Neural crest cell (in vitro differentiated cells): ENCODE measurements at regions not wholly inside any gene's neighbourhood (a gene's known extent, or its start where the extent isn't known, plus 50 kb on each side); places are given as distances from the start of the nearest gene placed in this dataset.

Source experiments
- DNase-seq: peaks from one replicate; pipeline ENCODE4 v3.0.0; 2021; ENCODE audit warnings: low read depth, mixed read lengths, low spot score
- H3K27ac Mint-ChIP-seq: one replicate; pipeline ENCODE4 v1.8.0; 2021; ENCODE audit warnings: mild to moderate bottlenecking, mixed read lengths; ENCODE audit not compliant: unreplicated experiment
- H3K27me3 Mint-ChIP-seq: 2 replicates; pipeline ENCODE4 v1.8.0; 2021; ENCODE audit warnings: low read depth, mild to moderate bottlenecking, mixed read lengths
- H3K36me3 Mint-ChIP-seq: 2 replicates; pipeline ENCODE4 v1.8.0; 2021; ENCODE audit warnings: low read depth, mild to moderate bottlenecking, mixed read lengths
- H3K4me1 Mint-ChIP-seq: 2 replicates; pipeline ENCODE4 v1.8.0; 2021; ENCODE audit warnings: mixed read lengths
- H3K4me3 Mint-ChIP-seq: one replicate; pipeline ENCODE4 v1.8.0; 2021; ENCODE audit warnings: mild to moderate bottlenecking, mixed read lengths
- H3K9me3 Mint-ChIP-seq: 2 replicates; pipeline ENCODE4 v1.8.0; 2021; ENCODE audit warnings: mixed read lengths
- TF ChIP-seq, protein P1 (sequence below): fragments of 200-600 bp; sonication (generic); conservative IDR thresholded peaks from 2 replicates; pipeline ENCODE4 v1.5.0; 2021; ENCODE audit warnings: antibody characterized with exemption, mild to moderate bottlenecking

DNA sequence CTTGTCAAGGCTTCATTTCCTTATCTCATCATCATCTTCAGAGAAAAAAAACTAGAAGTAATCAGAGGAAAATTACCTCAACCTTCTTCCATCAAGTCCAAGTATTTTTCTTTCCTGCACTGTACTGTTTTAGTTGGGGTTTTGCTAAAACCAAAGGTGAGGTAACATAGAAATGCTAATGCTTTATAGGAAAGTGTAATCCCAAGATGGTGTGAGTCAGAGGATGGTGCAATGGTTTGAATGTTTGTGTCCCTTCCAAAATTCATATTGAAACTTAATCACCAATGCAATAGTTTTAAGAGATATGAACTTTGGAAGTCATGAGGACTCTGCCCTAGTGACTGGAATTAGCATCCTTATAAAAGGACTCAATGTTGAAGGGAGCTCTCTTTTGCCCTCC is 79.5 kb downstream of the KBTBD8 start:
- Mint-ChIP-seq H3K4me1 (peaks cover 6% of the 10 kb centered on the region), H3K9me3 (no peaks in the 10 kb centered on the region), H3K27ac (no peak overlapping the region), H3K27me3 (no peaks in the 10 kb centered on the region), H3K4me3 (no peak overlapping the region), H3K36me3 (no peaks in the 10 kb centered on the region)
- TF ChIP-seq, protein P1, sequence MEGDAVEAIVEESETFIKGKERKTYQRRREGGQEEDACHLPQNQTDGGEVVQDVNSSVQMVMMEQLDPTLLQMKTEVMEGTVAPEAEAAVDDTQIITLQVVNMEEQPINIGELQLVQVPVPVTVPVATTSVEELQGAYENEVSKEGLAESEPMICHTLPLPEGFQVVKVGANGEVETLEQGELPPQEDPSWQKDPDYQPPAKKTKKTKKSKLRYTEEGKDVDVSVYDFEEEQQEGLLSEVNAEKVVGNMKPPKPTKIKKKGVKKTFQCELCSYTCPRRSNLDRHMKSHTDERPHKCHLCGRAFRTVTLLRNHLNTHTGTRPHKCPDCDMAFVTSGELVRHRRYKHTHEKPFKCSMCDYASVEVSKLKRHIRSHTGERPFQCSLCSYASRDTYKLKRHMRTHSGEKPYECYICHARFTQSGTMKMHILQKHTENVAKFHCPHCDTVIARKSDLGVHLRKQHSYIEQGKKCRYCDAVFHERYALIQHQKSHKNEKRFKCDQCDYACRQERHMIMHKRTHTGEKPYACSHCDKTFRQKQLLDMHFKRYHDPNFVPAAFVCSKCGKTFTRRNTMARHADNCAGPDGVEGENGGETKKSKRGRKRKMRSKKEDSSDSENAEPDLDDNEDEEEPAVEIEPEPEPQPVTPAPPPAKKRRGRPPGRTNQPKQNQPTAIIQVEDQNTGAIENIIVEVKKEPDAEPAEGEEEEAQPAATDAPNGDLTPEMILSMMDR = no peak
- no peak for DNase-seq

DNA sequence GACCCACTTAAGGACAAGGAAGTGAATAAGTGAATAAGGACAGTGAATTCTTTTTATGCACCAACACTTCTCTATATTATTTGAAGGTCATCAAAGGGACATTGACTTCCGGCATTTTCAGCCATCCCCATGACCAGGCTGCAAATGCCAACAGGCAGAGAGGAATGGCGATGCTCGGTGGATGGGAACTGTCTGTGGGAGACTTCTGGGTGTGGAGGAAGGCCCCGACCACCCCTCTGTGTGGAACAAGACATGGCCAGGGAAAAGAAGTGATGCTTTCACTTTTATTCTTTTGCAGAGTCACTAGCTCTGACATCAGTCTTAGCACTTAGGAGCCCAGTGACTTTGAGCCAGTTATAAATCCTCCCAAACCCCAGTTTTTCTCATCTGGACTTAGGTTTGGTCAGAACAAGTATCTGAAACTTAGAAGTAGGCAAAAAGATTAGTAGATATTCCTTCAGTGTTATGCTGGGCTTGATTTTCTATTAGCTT is 84.5 kb downstream of the KBTBD8 start:
- Mint-ChIP-seq H3K4me3 (no peak overlapping the region), H3K9me3 (peaks cover 13% of the 10 kb centered on the region), H3K36me3 (peaks cover 2% of the 10 kb centered on the region), H3K27me3 (no peaks in the 10 kb centered on the region), H3K27ac (no peak overlapping the region), H3K4me1 (no peaks in the 10 kb centered on the region)
- TF ChIP-seq, protein P1 = no peak
- DNase-seq = no peak

DNA sequence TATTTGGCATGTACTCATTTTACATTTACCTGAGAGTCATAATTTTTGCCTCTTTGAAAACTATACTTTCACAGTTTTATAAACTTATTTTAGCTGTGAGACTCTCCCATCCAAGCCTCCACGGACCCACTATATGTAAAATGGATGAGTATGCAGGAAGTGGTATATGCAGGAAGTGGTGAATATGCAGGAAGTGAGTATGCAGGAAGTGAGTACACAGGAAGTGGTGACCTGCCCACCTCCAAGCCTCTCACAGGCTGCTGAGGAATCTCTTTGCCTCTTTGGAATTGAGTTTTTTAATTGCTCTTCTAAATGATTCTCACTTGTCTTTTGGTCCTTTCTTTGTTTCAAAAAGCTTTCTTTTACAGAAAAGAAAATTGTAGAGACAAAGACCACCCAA is 85.2 kb downstream of the KBTBD8 start:
- TF ChIP-seq, protein P1 = no peak
- Mint-ChIP-seq H3K27me3 (no peaks in the 10 kb centered on the region), H3K9me3 (peaks cover 17% of the 10 kb centered on the region), H3K36me3 (peaks cover 4% of the 10 kb centered on the region), H3K27ac (no peak overlapping the region), H3K4me3 (no peak overlapping the region), H3K4me1 (no peaks in the 10 kb centered on the region)
- no peak for DNase-seq

DNA sequence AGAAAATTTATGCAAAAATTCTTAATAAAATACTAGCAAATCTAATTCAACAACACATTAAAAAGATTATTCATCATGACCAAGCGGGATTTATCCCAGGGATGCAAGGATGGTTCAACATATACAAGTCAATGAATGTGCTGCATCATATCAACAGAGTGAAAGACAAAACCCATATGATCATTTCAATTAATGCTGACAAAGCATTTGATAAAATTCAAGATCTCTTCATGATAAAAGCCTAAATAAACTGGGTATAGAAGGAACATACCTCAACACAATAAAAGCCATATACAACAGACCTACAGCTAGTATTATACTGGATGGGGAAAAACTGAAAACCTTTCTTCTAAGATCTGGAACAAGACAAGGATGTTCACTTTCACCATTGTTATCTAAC is 89.7 kb downstream of the KBTBD8 start:
- Mint-ChIP-seq H3K27ac (no peak overlapping the region), H3K9me3 (peaks cover 17% of the 10 kb centered on the region), H3K36me3 (peaks cover 4% of the 10 kb centered on the region), H3K4me3 (no peak overlapping the region), H3K4me1 (no peaks in the 10 kb centered on the region), H3K27me3 (no peaks in the 10 kb centered on the region)
- TF ChIP-seq, protein P1 = no peak
- DNase-seq = no peak

DNA sequence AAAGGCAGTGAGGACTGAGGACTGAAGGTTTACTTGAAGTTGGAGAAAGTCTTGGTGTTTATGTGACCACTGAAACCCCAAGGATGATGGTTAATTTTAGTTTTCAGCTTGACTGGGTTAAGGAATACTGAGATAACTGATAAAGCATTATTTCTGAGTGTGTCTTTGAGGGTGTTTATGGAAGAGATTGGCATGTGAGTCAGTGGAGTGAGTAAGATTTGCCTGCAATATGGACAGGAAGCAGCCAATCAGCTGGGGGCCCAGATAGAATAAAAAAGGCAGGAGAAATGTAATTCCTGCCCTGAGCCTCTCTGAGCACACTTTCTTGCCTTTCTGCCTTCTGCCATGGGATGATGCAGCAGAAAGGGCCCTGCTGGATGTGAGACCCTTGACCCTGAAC is 92.4 kb downstream of the KBTBD8 start:
- peaks cover 9% of the 10 kb centered on the region for H3K9me3 Mint-ChIP-seq
- TF ChIP-seq, protein P1 = no peak
- H3K27me3 Mint-ChIP-seq = no peaks in the 10 kb centered on the region
- no peak overlapping the region for H3K4me3 Mint-ChIP-seq
- H3K4me1 Mint-ChIP-seq = no peaks in the 10 kb centered on the region
- no peak for DNase-seq
- H3K27ac Mint-ChIP-seq = no peak overlapping the region
- peaks cover 2% of the 10 kb centered on the region for H3K36me3 Mint-ChIP-seq

DNA sequence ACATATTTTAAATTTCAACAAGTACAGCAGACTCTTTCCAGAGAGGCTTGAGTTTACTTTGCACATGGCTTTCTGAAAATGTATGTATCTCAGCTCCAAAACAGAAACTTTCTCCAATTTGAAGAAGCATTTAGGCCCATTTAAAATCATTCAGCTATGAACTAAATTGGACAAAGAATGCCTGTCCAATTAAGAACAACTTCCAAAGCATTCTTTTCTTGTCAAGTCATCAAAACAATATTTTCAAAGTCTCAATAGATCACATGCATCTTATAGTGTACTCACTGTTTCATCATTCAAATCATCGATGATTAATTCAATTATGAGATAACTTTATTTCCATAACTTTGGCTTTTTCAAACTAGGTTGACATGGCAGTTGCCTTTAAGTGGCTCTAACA is 95.2 kb downstream of the KBTBD8 start:
- H3K36me3 Mint-ChIP-seq = no peaks in the 10 kb centered on the region
- H3K27ac Mint-ChIP-seq = no peak overlapping the region
- H3K27me3 Mint-ChIP-seq = no peaks in the 10 kb centered on the region

More for the DNA sequence above, 95.2 kb downstream of the KBTBD8 start:
- H3K9me3 Mint-ChIP-seq = no peaks in the 10 kb centered on the region
- DNase-seq = no peak
- no peak overlapping the region for H3K4me3 Mint-ChIP-seq
- H3K4me1 Mint-ChIP-seq = no peaks in the 10 kb centered on the region
- TF ChIP-seq, protein P1 = no peak
